GM23338 (cell line): ENCODE measurements at regions not wholly inside any gene's neighbourhood (a gene's known extent, or its start where the extent isn't known, plus 50 kb on each side); places are given as distances from the start of the nearest gene placed in this dataset.

Experiments used
- ATAC-seq: fragments of 200-7000 bp; cut with Tn5 transposase; 3 replicates; pipeline ENCODE4 v1.9.1; 2020
- DNase-seq: peaks from one replicate; pipeline ENCODE4 v3.0.0-alpha.2; 2015; ENCODE audit warnings: low spot score
- H2AFZ ChIP-seq: fragments of 200-600 bp; sonication (generic); 2 replicates; pipeline ENCODE4 v1.8.0; 2016; ENCODE audit warnings: antibody characterized with exemption, mild to moderate bottlenecking, moderate library complexity
- H3F3A ChIP-seq: fragments of 200-600 bp; sonication (generic); replicated peaks from 2 replicates; pipeline ENCODE4 v1.8.0; 2017; ENCODE audit warnings: antibody characterized with exemption, mixed run types, low read depth
- H3K27ac ChIP-seq: fragments of 200-600 bp; sonication (generic); 2 replicates; pipeline ENCODE4 v1.6.1; 2016; ENCODE audit warnings: low read depth
- H3K27me3 ChIP-seq: fragments of 200-600 bp; sonication (generic); 2 replicates; pipeline ENCODE4 v1.8.0; 2016; ENCODE audit warnings: mild to moderate bottlenecking, mixed run types, moderate library complexity; ENCODE audit not compliant: insufficient read depth
- H3K36me3 ChIP-seq: fragments of 200-600 bp; sonication (generic); 2 replicates; pipeline ENCODE4 v1.8.0; 2016; ENCODE audit warnings: mild to moderate bottlenecking; ENCODE audit not compliant: insufficient read depth
- H3K4me1 ChIP-seq: fragments of 200-600 bp; sonication (generic); 2 replicates; pipeline ENCODE4 v1.8.0; 2016; ENCODE audit warnings: mild to moderate bottlenecking, moderate library complexity; ENCODE audit not compliant: insufficient read depth
- H3K4me2 ChIP-seq: fragments of 200-600 bp; sonication (generic); 2 replicates; pipeline ENCODE4 v1.7.1; 2017; ENCODE audit warnings: mixed run types
- H3K4me3 ChIP-seq: fragments of 200-600 bp; sonication (generic); 2 replicates; pipeline ENCODE4 v1.6.1; 2016; ENCODE audit warnings: mixed run types
- H3K79me2 ChIP-seq: fragments of 200-600 bp; sonication (generic); replicated peaks from 2 replicates; pipeline ENCODE4 v1.8.0; 2017; ENCODE audit warnings: mild to moderate bottlenecking; ENCODE audit not compliant: insufficient read depth
- H3K9me2 ChIP-seq: fragments of 200-600 bp; sonication (generic); 2 replicates; pipeline ENCODE4 v1.8.0; 2017; ENCODE audit not compliant: insufficient read depth
- H4K20me1 ChIP-seq: fragments of 200-600 bp; sonication (generic); replicated peaks from 2 replicates; pipeline ENCODE4 v1.8.0; 2017; ENCODE audit warnings: mild to moderate bottlenecking; ENCODE audit not compliant: insufficient read depth
- H3K27ac Mint-ChIP-seq: 2 replicates; pipeline ENCODE4 v1.8.0; 2020; ENCODE audit warnings: inconsistent platforms, mild to moderate bottlenecking, moderate library complexity, mixed read lengths
- H3K27me3 Mint-ChIP-seq: 3 replicates; pipeline ENCODE4 v1.8.0; 2022; ENCODE audit warnings: low read depth, mild to moderate bottlenecking, moderate library complexity, mixed read lengths, inconsistent platforms; ENCODE audit not compliant: insufficient read depth, poor library complexity
- H3K36me3 Mint-ChIP-seq: 3 replicates; pipeline ENCODE4 v1.8.0; 2021; ENCODE audit warnings: low read depth, mild to moderate bottlenecking, inconsistent platforms, moderate library complexity, mixed read lengths
- H3K4me1 Mint-ChIP-seq: 3 replicates; pipeline ENCODE4 v1.8.0; 2020; ENCODE audit warnings: mild to moderate bottlenecking, inconsistent platforms, mixed read lengths
- H3K4me3 Mint-ChIP-seq: 3 replicates; pipeline ENCODE4 v1.8.0; 2021; ENCODE audit warnings: moderate library complexity, mild to moderate bottlenecking, inconsistent platforms, mixed read lengths
- H3K9me3 Mint-ChIP-seq: 3 replicates; pipeline ENCODE4 v1.8.0; 2020; ENCODE audit warnings: moderate library complexity, mild to moderate bottlenecking, inconsistent platforms, mixed read lengths
- CREB1 ChIP-seq: fragments of 250-450 bp; sonication (Bioruptor Pico); IDR thresholded peaks from 2 replicates; pipeline ENCODE4 v1.5.0; 2020; ENCODE audit warnings: low read depth, mild to moderate bottlenecking, moderate library complexity
- EZH2 ChIP-seq: fragments of 200-600 bp; sonication (generic); IDR thresholded peaks from one replicate; pipeline ENCODE4 v1.8.0; 2017; ENCODE audit warnings: antibody characterized with exemption, mild to moderate bottlenecking, low read depth; ENCODE audit not compliant: unreplicated experiment
- EZH2phosphoT487 ChIP-seq: fragments of 200-600 bp; sonication (generic); IDR thresholded peaks from one replicate; pipeline ENCODE4 v1.8.1; 2018; ENCODE audit warnings: antibody characterized with exemption; ENCODE audit not compliant: unreplicated experiment
- JUNB ChIP-seq: IDR thresholded peaks from one replicate; pipeline ENCODE4 v1.6.1; 2016; ENCODE audit warnings: antibody characterized with exemption; ENCODE audit not compliant: unreplicated experiment
- NANOG ChIP-seq: IDR thresholded peaks from 2 replicates; pipeline ENCODE4 v1.6.1; 2016; ENCODE audit warnings: antibody characterized with exemption, borderline replicate concordance
- POLR2AphosphoS5 ChIP-seq: IDR thresholded peaks from 2 replicates; pipeline ENCODE4 v1.6.1; 2016; ENCODE audit warnings: antibody characterized with exemption, low read depth
- STAT1 ChIP-seq: IDR thresholded peaks from one replicate; pipeline ENCODE4 v1.6.1; 2016; ENCODE audit warnings: antibody characterized with exemption; ENCODE audit not compliant: unreplicated experiment
- ZNF114 ChIP-seq: fragments of 250-450 bp; sonication (Bioruptor Pico); IDR thresholded peaks from 2 replicates; pipeline ENCODE4 v1.5.0; 2020; ENCODE audit warnings: mild to moderate bottlenecking, moderate library complexity
- ZNF331 ChIP-seq: fragments of 250-450 bp; sonication (Bioruptor Pico); IDR thresholded peaks from 2 replicates; pipeline ENCODE4 v1.5.0; 2020; ENCODE audit warnings: low read depth, mild to moderate bottlenecking, moderate library complexity
- TF ChIP-seq, protein P1 (sequence below): fragments of 250-450 bp; sonication (Bioruptor Pico); IDR thresholded peaks from 2 replicates; pipeline ENCODE4 v1.5.0; 2020; ENCODE audit warnings: mild to moderate bottlenecking, moderate library complexity
- TF ChIP-seq, protein P2 (sequence below): IDR thresholded peaks from one replicate; pipeline ENCODE4 v1.6.1; 2018; ENCODE audit warnings: antibody characterized with exemption; ENCODE audit not compliant: unreplicated experiment
- TF ChIP-seq, protein P3 (sequence below): IDR thresholded peaks from 2 replicates; pipeline ENCODE4 v1.6.1; 2016; ENCODE audit warnings: antibody characterized with exemption
- TF ChIP-seq, protein P4 (sequence below), 2 experiments: fragments of 200-600 bp in 1 of 2; sonication (generic) in 1 of 2; conservative IDR thresholded peaks; 2 replicates each; pipeline versions ENCODE4 v1.5.1 to v1.6.1; 2016 to 2017; ENCODE audit warnings: antibody characterized with exemption in 2 of 2, low read depth in 2 of 2, mild to moderate bottlenecking in 2 of 2, moderate library complexity in 1 of 2

DNA sequence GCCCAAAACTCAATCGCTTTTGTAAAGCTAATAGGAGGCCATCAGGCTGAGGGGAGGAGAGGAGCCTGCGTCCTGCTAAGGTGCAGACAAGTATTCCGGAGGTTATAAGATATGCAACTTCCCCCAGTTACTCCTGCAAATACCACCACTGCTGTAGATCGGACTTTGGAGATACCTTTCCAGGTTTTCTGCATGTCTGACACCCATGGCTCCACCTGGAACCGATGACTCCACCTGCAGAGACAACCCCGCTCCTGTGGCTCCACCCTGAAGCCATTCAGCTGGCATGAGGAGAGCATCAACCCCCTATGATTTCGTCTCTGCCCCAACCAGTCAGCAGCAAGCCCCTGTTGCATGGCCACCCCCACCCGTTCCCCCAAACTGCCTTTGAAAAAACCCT lies 59.7 kb upstream of the SAMD5 start:
- Mint-ChIP-seq H3K4me3 (peak overlapping the region; percentile 13; the same call in 1 of the 3 replicates), H3K4me1 (peaks cover 51% of the 10 kb centered on the region), H3K27ac (no peak overlapping the region), H3K36me3 (peaks cover 3% of the 10 kb centered on the region; the same call in 1 of the 3 replicates), H3K27me3 (peaks cover 16% of the 10 kb centered on the region), H3K9me3 (peaks cover 4% of the 10 kb centered on the region; the same call in 2 of the 3 replicates)
- Histone ChIP-seq H3K36me3 (no peaks in the 10 kb centered on the region), H3K27ac (peak overlapping the region; percentile 35; the same call in 1 of the 2 replicates), H2AFZ (no peak overlapping the region), H4K20me1 (no peaks in the 10 kb centered on the region), H3K4me2 (peak overlapping the region; percentile 40; the same call in 1 of the 2 replicates), H3K9me2 (peaks cover 8% of the 10 kb centered on the region), H3K4me3 (0 out of 2 replicates have a peak overlapping the region, but pooled peaks have one; percentile 17), H3F3A (no peaks in the 10 kb centered on the region), H3K27me3 (peaks cover 38% of the 10 kb centered on the region), H3K79me2 (no peaks in the 10 kb centered on the region), H3K4me1 (peaks cover 45% of the 10 kb centered on the region)
- DNase-seq (no peak), ATAC-seq (peak; percentile 14)
- TF ChIP-seq ZNF331 (CRISPR knock-in tag) (no peak), EZH2phosphoT487 (no peak), ZNF114 (CRISPR knock-in tag) (no peak), POLR2AphosphoS5 (no peak), STAT1 (no peak), NANOG (no peak), JUNB (no peak), CREB1 (CRISPR knock-in tag) (no peak), EZH2 (no peak)
- TF ChIP-seq, protein P1, sequence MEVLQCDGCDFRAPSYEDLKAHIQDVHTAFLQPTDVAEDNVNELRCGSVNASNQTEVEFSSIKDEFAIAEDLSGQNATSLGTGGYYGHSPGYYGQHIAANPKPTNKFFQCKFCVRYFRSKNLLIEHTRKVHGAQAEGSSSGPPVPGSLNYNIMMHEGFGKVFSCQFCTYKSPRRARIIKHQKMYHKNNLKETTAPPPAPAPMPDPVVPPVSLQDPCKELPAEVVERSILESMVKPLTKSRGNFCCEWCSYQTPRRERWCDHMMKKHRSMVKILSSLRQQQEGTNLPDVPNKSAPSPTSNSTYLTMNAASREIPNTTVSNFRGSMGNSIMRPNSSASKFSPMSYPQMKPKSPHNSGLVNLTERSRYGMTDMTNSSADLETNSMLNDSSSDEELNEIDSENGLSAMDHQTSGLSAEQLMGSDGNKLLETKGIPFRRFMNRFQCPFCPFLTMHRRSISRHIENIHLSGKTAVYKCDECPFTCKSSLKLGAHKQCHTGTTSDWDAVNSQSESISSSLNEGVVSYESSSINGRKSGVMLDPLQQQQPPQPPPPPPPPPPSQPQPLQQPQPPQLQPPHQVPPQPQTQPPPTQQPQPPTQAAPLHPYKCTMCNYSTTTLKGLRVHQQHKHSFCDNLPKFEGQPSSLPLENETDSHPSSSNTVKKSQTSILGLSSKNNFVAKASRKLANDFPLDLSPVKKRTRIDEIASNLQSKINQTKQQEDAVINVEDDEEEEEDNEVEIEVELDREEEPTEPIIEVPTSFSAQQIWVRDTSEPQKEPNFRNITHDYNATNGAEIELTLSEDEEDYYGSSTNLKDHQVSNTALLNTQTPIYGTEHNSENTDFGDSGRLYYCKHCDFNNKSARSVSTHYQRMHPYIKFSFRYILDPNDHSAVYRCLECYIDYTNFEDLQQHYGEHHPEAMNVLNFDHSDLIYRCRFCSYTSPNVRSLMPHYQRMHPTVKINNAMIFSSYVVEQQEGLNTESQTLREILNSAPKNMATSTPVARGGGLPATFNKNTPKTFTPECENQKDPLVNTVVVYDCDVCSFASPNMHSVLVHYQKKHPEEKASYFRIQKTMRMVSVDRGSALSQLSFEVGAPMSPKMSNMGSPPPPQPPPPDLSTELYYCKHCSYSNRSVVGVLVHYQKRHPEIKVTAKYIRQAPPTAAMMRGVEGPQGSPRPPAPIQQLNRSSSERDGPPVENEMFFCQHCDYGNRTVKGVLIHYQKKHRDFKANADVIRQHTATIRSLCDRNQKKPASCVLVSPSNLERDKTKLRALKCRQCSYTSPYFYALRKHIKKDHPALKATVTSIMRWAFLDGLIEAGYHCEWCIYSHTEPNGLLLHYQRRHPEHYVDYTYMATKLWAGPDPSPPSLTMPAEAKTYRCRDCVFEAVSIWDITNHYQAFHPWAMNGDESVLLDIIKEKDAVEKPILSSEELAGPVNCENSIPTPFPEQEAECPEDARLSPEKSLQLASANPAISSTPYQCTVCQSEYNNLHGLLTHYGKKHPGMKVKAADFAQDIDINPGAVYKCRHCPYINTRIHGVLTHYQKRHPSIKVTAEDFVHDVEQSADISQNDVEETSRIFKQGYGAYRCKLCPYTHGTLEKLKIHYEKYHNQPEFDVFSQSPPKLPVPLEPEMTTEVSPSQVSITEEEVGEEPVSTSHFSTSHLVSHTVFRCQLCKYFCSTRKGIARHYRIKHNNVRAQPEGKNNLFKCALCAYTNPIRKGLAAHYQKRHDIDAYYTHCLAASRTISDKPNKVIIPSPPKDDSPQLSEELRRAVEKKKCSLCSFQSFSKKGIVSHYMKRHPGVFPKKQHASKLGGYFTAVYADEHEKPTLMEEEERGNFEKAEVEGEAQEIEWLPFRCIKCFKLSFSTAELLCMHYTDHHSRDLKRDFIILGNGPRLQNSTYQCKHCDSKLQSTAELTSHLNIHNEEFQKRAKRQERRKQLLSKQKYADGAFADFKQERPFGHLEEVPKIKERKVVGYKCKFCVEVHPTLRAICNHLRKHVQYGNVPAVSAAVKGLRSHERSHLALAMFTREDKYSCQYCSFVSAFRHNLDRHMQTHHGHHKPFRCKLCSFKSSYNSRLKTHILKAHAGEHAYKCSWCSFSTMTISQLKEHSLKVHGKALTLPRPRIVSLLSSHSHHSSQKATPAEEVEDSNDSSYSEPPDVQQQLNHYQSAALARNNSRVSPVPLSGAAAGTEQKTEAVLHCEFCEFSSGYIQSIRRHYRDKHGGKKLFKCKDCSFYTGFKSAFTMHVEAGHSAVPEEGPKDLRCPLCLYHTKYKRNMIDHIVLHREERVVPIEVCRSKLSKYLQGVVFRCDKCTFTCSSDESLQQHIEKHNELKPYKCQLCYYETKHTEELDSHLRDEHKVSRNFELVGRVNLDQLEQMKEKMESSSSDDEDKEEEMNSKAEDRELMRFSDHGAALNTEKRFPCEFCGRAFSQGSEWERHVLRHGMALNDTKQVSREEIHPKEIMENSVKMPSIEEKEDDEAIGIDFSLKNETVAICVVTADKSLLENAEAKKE (CRISPR knock-in tag) = no peak
- TF ChIP-seq, protein P2, sequence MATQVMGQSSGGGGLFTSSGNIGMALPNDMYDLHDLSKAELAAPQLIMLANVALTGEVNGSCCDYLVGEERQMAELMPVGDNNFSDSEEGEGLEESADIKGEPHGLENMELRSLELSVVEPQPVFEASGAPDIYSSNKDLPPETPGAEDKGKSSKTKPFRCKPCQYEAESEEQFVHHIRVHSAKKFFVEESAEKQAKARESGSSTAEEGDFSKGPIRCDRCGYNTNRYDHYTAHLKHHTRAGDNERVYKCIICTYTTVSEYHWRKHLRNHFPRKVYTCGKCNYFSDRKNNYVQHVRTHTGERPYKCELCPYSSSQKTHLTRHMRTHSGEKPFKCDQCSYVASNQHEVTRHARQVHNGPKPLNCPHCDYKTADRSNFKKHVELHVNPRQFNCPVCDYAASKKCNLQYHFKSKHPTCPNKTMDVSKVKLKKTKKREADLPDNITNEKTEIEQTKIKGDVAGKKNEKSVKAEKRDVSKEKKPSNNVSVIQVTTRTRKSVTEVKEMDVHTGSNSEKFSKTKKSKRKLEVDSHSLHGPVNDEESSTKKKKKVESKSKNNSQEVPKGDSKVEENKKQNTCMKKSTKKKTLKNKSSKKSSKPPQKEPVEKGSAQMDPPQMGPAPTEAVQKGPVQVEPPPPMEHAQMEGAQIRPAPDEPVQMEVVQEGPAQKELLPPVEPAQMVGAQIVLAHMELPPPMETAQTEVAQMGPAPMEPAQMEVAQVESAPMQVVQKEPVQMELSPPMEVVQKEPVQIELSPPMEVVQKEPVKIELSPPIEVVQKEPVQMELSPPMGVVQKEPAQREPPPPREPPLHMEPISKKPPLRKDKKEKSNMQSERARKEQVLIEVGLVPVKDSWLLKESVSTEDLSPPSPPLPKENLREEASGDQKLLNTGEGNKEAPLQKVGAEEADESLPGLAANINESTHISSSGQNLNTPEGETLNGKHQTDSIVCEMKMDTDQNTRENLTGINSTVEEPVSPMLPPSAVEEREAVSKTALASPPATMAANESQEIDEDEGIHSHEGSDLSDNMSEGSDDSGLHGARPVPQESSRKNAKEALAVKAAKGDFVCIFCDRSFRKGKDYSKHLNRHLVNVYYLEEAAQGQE = no peak
- TF ChIP-seq, protein P3, sequence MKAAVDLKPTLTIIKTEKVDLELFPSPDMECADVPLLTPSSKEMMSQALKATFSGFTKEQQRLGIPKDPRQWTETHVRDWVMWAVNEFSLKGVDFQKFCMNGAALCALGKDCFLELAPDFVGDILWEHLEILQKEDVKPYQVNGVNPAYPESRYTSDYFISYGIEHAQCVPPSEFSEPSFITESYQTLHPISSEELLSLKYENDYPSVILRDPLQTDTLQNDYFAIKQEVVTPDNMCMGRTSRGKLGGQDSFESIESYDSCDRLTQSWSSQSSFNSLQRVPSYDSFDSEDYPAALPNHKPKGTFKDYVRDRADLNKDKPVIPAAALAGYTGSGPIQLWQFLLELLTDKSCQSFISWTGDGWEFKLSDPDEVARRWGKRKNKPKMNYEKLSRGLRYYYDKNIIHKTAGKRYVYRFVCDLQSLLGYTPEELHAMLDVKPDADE = no peak
- TF ChIP-seq, protein P4, sequence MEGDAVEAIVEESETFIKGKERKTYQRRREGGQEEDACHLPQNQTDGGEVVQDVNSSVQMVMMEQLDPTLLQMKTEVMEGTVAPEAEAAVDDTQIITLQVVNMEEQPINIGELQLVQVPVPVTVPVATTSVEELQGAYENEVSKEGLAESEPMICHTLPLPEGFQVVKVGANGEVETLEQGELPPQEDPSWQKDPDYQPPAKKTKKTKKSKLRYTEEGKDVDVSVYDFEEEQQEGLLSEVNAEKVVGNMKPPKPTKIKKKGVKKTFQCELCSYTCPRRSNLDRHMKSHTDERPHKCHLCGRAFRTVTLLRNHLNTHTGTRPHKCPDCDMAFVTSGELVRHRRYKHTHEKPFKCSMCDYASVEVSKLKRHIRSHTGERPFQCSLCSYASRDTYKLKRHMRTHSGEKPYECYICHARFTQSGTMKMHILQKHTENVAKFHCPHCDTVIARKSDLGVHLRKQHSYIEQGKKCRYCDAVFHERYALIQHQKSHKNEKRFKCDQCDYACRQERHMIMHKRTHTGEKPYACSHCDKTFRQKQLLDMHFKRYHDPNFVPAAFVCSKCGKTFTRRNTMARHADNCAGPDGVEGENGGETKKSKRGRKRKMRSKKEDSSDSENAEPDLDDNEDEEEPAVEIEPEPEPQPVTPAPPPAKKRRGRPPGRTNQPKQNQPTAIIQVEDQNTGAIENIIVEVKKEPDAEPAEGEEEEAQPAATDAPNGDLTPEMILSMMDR (conservative IDR thresholded peaks at IDR 0.05; ENCODE audit: low read depth in 2 of 2) = no peak
